Smooth muscle cell (in vitro differentiated cells): ENCODE measurements at regions not wholly inside any gene's neighbourhood (a gene's known extent, or its start where the extent isn't known, plus 50 kb on each side); places are given as distances from the start of the nearest gene placed in this dataset.

Source experiments
- DNase-seq: peaks from one replicate; lab custom pipeline; 2025; ENCODE audit not compliant: unreplicated experiment; lab: John Stamatoyannopoulos, UW
- H2AFZ ChIP-seq: fragments of 200-600 bp; sonication (generic); 2 replicates; pipeline ENCODE4 v1.6.0; 2016; ENCODE audit warnings: antibody characterized with exemption, low read depth, mild to moderate bottlenecking
- H3F3A ChIP-seq: fragments of 200-600 bp; sonication (generic); 2 replicates; pipeline ENCODE4 v1.6.0; 2017; ENCODE audit warnings: antibody characterized with exemption, low read depth
- H3K27ac ChIP-seq: fragments of 200-600 bp; sonication (generic); 2 replicates; pipeline ENCODE4 v1.5.1; 2016; ENCODE audit warnings: low read depth, mild to moderate bottlenecking
- H3K27me3 ChIP-seq: fragments of 200-600 bp; sonication (generic); 2 replicates; pipeline ENCODE4 v1.6.1; 2016; ENCODE audit warnings: low read depth, mild to moderate bottlenecking
- H3K36me3 ChIP-seq: fragments of 200-600 bp; sonication (generic); 2 replicates; pipeline ENCODE4 v1.5.1; 2016; ENCODE audit warnings: low read depth
- H3K4me1 ChIP-seq: fragments of 200-600 bp; sonication (generic); 2 replicates; pipeline ENCODE4 v1.5.1; 2016; ENCODE audit warnings: low read depth
- H3K4me2 ChIP-seq: fragments of 200-600 bp; sonication (generic); 2 replicates; pipeline ENCODE4 v1.6.0; 2016; ENCODE audit warnings: mild to moderate bottlenecking
- H3K4me3 ChIP-seq: fragments of 200-600 bp; sonication (generic); 2 replicates; pipeline ENCODE4 v1.5.1; 2016; ENCODE audit warnings: mild to moderate bottlenecking
- H3K79me2 ChIP-seq: fragments of 200-600 bp; sonication (generic); 2 replicates; pipeline ENCODE4 v1.6.0; 2016; ENCODE audit warnings: low read depth, mild to moderate bottlenecking
- H3K9ac ChIP-seq: fragments of 200-600 bp; sonication (generic); 2 replicates; pipeline ENCODE4 v1.6.0; 2016; ENCODE audit warnings: low read depth
- H3K9me3 ChIP-seq: fragments of 200-600 bp; sonication (generic); replicated peaks from 2 replicates; pipeline ENCODE4 v1.5.1; 2016; ENCODE audit warnings: low read depth
- H4K20me1 ChIP-seq: fragments of 200-600 bp; sonication (generic); 2 replicates; pipeline ENCODE4 v1.6.0; 2016; ENCODE audit warnings: low read depth
- WGBS: methylation state at CpG from one replicate; pipeline ENCODE4 v1.1.7; 2016; ENCODE audit warnings: low lambda C conversion rate; 5-methylcytosine and 5-hydroxymethylcytosine counted together
- TF ChIP-seq, protein P1 (sequence below): fragments of 200-600 bp; sonication (generic); IDR thresholded peaks from 2 replicates; pipeline ENCODE4 v1.5.1; 2017; ENCODE audit warnings: borderline replicate concordance, mild to moderate bottlenecking, antibody characterized with exemption; ENCODE audit not compliant: insufficient read depth, poor library complexity, severe bottlenecking

DNA sequence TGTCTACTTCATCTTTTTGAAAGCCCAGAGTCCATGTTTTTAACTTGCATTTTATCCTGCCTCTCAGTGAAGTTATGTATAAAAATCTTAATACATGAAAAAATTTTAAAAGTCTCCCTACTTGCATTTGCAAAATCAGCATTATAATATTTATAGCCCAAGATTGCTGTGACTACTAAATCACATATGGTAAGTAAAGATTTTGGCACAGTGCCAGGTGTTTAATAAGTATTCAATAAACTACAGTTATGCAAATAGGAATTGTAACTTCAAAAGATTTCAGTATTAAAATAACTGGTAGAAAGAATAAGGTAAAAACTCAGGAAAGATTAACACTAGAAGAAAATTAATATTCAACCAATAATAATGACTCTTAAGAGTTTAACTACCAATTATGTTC lies 641.7 kb downstream of the LRRIQ3 start:
- Histone ChIP-seq H3K9ac (no peak overlapping the region), H3K4me2 (no peak overlapping the region), H3F3A (no peaks in the 10 kb centered on the region), H3K9me3 (no peaks in the 10 kb centered on the region), H4K20me1 (no peaks in the 10 kb centered on the region), H3K36me3 (no peaks in the 10 kb centered on the region), H3K79me2 (no peaks in the 10 kb centered on the region), H3K4me3 (no peak overlapping the region), H3K4me1 (no peaks in the 10 kb centered on the region), H3K27ac (no peak overlapping the region), H2AFZ (no peak overlapping the region), H3K27me3 (no peaks in the 10 kb centered on the region)
- no peak for DNase-seq
- TF ChIP-seq, protein P1, sequence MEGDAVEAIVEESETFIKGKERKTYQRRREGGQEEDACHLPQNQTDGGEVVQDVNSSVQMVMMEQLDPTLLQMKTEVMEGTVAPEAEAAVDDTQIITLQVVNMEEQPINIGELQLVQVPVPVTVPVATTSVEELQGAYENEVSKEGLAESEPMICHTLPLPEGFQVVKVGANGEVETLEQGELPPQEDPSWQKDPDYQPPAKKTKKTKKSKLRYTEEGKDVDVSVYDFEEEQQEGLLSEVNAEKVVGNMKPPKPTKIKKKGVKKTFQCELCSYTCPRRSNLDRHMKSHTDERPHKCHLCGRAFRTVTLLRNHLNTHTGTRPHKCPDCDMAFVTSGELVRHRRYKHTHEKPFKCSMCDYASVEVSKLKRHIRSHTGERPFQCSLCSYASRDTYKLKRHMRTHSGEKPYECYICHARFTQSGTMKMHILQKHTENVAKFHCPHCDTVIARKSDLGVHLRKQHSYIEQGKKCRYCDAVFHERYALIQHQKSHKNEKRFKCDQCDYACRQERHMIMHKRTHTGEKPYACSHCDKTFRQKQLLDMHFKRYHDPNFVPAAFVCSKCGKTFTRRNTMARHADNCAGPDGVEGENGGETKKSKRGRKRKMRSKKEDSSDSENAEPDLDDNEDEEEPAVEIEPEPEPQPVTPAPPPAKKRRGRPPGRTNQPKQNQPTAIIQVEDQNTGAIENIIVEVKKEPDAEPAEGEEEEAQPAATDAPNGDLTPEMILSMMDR: no peak

DNA sequence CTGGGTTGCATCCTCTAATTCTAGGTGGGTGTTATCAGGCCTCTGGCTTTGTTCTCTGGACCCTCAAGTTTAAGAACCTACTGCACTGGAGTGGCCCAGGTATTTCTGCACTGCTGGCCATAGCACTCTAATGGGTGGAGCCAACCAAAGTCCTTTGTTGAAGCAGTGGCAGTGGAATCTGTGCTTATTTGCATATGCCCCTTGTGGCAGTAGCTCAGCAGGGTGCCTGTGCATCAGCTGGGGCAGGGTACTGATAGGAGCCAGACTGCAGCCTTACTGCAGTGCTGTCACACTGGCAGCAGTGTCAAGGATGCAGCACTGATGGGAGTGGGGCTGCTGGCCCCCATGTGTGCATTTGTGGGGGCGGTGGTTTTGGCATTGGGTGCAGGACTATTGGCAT lies 660.6 kb downstream of the LRRIQ3 start:
- DNase-seq: no peak
- WGBS: 91% methylated on average over 1 of the region's 1 CpG
- no peak overlapping the region for H3K4me2 ChIP-seq

DNA sequence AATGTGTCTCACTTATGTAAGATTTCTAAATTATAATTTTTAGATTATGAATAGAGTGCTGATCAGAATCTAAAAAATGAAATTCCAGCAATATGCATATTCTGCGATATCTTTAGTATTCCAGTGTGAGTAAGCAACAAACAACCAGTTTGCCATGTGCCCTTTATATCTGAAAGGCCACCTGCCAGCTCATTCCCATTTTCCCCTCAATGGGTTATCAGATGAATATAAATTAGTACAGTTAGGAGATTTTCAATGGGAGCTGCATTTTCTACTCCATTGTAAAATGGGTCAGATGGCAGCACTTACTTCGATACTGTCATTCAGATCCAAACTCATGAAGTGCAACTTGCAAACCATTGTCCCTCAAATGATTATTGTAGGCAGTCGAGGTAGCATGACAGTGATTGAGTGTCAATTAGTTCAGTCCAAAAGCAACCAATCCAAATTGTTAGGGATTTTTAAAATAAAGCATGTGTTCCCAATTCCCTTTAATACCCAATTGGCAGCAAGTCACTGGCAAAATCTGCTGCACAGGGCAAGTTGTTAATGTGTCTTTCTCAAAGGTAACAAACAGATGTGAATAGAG lies 680.3 kb downstream of the LRRIQ3 start:
- Histone ChIP-seq H2AFZ (no peak overlapping the region), H3K27ac (no peak overlapping the region), H3K9ac (no peak overlapping the region), H4K20me1 (no peaks in the 10 kb centered on the region), H3K36me3 (no peaks in the 10 kb centered on the region), H3K4me1 (no peaks in the 10 kb centered on the region), H3K79me2 (no peaks in the 10 kb centered on the region), H3F3A (no peaks in the 10 kb centered on the region), H3K4me3 (no peak overlapping the region), H3K4me2 (no peak overlapping the region), H3K9me3 (no peaks in the 10 kb centered on the region), H3K27me3 (no peaks in the 10 kb centered on the region)
- TF ChIP-seq, protein P1: no peak
- no peak for DNase-seq
- WGBS: 62% methylated on average over 3 of the region's 3 CpGs

More for the DNA sequence above, 660.6 kb downstream of the LRRIQ3 start:
- H3F3A ChIP-seq: no peaks in the 10 kb centered on the region
- H3K9me3 ChIP-seq: peaks cover 3% of the 10 kb centered on the region
- no peak overlapping the region for H3K27ac ChIP-seq
- no peak overlapping the region for H2AFZ ChIP-seq
- H3K79me2 ChIP-seq: no peaks in the 10 kb centered on the region
- no peak overlapping the region for H3K4me3 ChIP-seq
- H3K9ac ChIP-seq: no peak overlapping the region
- TF ChIP-seq, protein P1: no peak
- no peaks in the 10 kb centered on the region for H3K36me3 ChIP-seq
- H3K27me3 ChIP-seq: no peaks in the 10 kb centered on the region
- H3K4me1 ChIP-seq: no peaks in the 10 kb centered on the region
- H4K20me1 ChIP-seq: no peaks in the 10 kb centered on the region

DNA sequence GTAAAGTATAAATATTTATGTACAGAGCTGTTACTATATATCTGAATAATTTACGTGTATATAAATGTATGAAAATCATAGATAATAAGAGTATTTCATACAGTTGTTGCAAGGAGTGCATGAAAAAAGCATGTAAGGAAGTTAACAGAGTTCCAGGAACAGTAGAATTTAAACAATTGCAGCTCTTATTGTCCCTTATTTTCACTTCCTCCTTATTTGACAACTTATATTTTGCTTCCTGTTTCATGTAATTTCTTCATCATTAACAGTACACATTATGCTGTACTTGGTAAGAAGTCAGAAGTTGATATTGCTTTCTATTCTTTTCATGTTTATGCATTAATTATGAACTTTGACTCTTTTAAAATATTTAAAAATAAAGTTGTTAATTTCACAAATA lies 681.5 kb downstream of the LRRIQ3 start:
- no peaks in the 10 kb centered on the region for H3K79me2 ChIP-seq
- no peak overlapping the region for H3K9ac ChIP-seq
- TF ChIP-seq, protein P1: no peak
- no peaks in the 10 kb centered on the region for H3K27me3 ChIP-seq
- H3K9me3 ChIP-seq: no peaks in the 10 kb centered on the region
- no peak overlapping the region for H3K4me2 ChIP-seq
- no peak overlapping the region for H3K4me3 ChIP-seq
- H2AFZ ChIP-seq: no peak overlapping the region
- WGBS: 58% methylated on average over 1 of the region's 1 CpG
- no peaks in the 10 kb centered on the region for H3K36me3 ChIP-seq
- H3K27ac ChIP-seq: no peak overlapping the region
- H4K20me1 ChIP-seq: no peaks in the 10 kb centered on the region
- H3F3A ChIP-seq: no peaks in the 10 kb centered on the region
- no peaks in the 10 kb centered on the region for H3K4me1 ChIP-seq
- no peak for DNase-seq
